ENCODE measurements at regions not wholly inside any gene's neighbourhood (a gene's known extent, or its start where the extent isn't known, plus 50 kb on each side); places are given as distances from the start of the nearest gene placed in this dataset.
A peak's percentile ranks its signal among the peaks of the same experiment; 100 is the strongest.
"Not testable (repeated sequence)": the region's sequence is repeated elsewhere in the genome, so short reads cannot be mapped to it uniquely, and the experiment has no call there.

GRCh38 chr21:32868631-32869454 is 97.3 kb upstream of the PAXBP1 start:
- no peaks in the 10 kb centered on the region for H3K27me3 ChIP-seq
- no peaks in the 10 kb centered on the region for H3K36me3 ChIP-seq (ENCODE audit: low read depth, missing control alignments)
- WGBS, 2 donors = 76 to 77% methylated on average over 11 of the region's 11 CpGs
- H3K4me1 ChIP-seq = no peaks in the 10 kb centered on the region
- TF ChIP-seq POLR2A (IDR thresholded peaks at IDR 0.05) = no peak
- no peak for TF ChIP-seq CTCF (IDR thresholded peaks at IDR 0.05)
- intact Hi-C loops (cut with DNase I; ENCODE audit: low total_unique reads) = no loop called here
- no peak overlapping the region for H3K27ac ChIP-seq
- no peak for DNase-seq
- H3K9me3 ChIP-seq = no peaks in the 10 kb centered on the region
- H3K4me3 ChIP-seq = no peak overlapping the region

GRCh38 chr21:32869459-32869858 is 97.9 kb upstream of the PAXBP1 start:
- no peak for TF ChIP-seq CTCF (IDR thresholded peaks at IDR 0.05)
- TF ChIP-seq POLR2A (IDR thresholded peaks at IDR 0.05) = no peak
- no peaks in the 10 kb centered on the region for H3K4me1 ChIP-seq
- no peaks in the 10 kb centered on the region for H3K9me3 ChIP-seq
- 64 to 68% methylated on average over 3 of the region's 3 CpGs for WGBS, 2 donors
- no peaks in the 10 kb centered on the region for H3K27me3 ChIP-seq
- no peak overlapping the region for H3K27ac ChIP-seq
- H3K4me3 ChIP-seq = no peak overlapping the region
- intact Hi-C loops (cut with DNase I; ENCODE audit: low total_unique reads) = no loop called here
- DNase-seq = no peak
- H3K36me3 ChIP-seq (ENCODE audit: low read depth, missing control alignments) = no peaks in the 10 kb centered on the region

DNA sequence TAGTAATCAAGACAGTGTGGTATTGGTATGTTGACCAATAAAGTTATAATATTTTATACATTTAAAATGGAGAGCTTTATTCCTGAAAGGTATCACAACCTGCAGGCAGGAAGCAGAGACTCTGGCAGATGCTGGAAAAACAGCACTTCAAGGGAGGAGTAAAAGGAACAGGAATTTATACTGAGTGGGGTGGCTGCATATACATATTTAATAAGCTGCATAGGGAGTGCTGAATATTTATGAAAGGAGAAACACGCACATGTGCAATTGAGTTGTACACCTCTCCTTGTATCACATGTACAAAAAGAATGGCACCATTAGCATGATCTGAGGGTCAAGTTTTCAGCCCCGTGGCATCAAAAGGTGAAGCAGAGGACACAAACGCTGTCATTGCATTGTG is 104.9 kb upstream of the PAXBP1 start:
- no peaks in the 10 kb centered on the region for H3K27me3 ChIP-seq
- H3K4me1 ChIP-seq = no peaks in the 10 kb centered on the region
- TF ChIP-seq CTCF (IDR thresholded peaks at IDR 0.05) = no peak
- TF ChIP-seq POLR2A (IDR thresholded peaks at IDR 0.05) = no peak
- H3K4me3 ChIP-seq = no peak overlapping the region
- no peak for DNase-seq
- 61 to 75% methylated on average over 3 of the region's 3 CpGs for WGBS, 2 donors
- no peaks in the 10 kb centered on the region for H3K9me3 ChIP-seq
- H3K27ac ChIP-seq = no peak overlapping the region
- intact Hi-C loops (cut with DNase I; ENCODE audit: low total_unique reads) = no loop called here
- no peaks in the 10 kb centered on the region for H3K36me3 ChIP-seq (ENCODE audit: low read depth, missing control alignments)

DNA sequence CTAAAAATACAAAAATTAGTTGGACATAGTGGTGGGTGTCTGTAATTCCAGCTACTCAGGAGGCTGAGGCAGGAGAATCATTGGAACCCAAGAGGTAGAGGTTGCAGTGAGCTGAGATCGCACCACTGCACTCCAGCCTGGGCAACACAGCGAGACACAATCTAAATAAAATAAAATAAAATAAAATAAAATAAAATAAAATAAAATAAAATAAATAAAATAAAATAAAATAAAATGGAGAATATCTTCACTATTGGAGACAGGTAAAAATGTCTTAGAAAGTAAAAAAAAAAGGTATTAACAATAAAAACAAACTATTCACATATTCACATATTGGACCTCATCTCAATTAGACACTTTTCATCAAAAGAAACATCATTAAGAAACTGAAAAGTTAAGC is 106.3 kb upstream of the PAXBP1 start:
- H3K4me3 ChIP-seq; H3K27me3 ChIP-seq; H3K27ac ChIP-seq; H3K4me1 ChIP-seq; H3K36me3 ChIP-seq (ENCODE audit: low read depth, missing control alignments); H3K9me3 ChIP-seq; DNase-seq; intact Hi-C loops (cut with DNase I; ENCODE audit: low total_unique reads): not testable (repeated sequence)
- 93 to 96% methylated on average over 2 of the region's 2 CpGs for whole genome bisulfite sequencing, 2 donors

DNA sequence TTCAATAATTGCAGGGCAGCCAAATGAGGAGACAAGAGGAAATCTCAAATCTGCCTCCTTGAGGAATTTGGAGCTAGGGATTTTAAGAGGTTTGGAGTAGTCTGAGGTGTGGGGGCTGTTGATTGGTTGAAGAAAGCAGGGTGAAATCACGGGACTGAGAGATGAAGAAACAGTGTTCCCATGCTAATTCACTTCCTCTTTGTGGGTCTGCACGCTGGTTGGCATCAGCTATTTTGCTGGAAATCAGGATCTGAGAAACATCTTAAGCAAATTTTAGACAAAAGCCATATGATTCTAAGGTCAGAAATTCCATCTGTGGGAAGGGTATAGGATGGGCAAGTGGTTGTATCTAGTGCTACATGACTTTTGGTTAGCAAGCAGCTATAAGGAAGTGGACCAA is 107.1 kb upstream of the PAXBP1 start:
- DNase-seq = peak; percentile 23
- 72 to 76% methylated on average over 2 of the region's 2 CpGs for WGBS, 2 donors
- intact Hi-C loops (cut with DNase I; ENCODE audit: low total_unique reads) = no loop called here
- no peaks in the 10 kb centered on the region for H3K27me3 ChIP-seq
- H3K27ac ChIP-seq = no peak overlapping the region
- no peaks in the 10 kb centered on the region for H3K36me3 ChIP-seq (ENCODE audit: low read depth, missing control alignments)
- TF ChIP-seq POLR2A (IDR thresholded peaks at IDR 0.05) (no peak), CTCF (IDR thresholded peaks at IDR 0.05) (no peak)
- H3K4me1 ChIP-seq = no peaks in the 10 kb centered on the region
- no peak overlapping the region for H3K4me3 ChIP-seq
- H3K9me3 ChIP-seq = no peaks in the 10 kb centered on the region
